SK-N-SH (cell line): ENCODE measurements at regions not wholly inside any gene's neighbourhood (a gene's known extent, or its start where the extent isn't known, plus 50 kb on each side); places are given as distances from the start of the nearest gene placed in this dataset.

ENCODE experiments used
- CTCF ChIA-PET: fragments of 300-600, 350-600 bp; formaldehyde crosslinking; extraction: SDS; loops from one replicate; lab custom pipeline; 2021; lab: Yijun Ruan, JAX
- POLR2A ChIA-PET: fragments of 350-600 bp; sonication (Branson Sonifier 250); formaldehyde crosslinking; extraction: SDS; loops from one replicate; lab custom pipeline; 2020; ENCODE audit warnings: antibody characterized with exemption, inconsistent platforms; lab: Yijun Ruan, JAX
- DNase-seq: peaks from one replicate; pipeline ENCODE4 v3.0.0; 2012
- H2AFZ ChIP-seq: fragments of 200-600 bp; sonication (generic); 2 replicates; pipeline ENCODE4 v1.8.1; 2016; ENCODE audit warnings: antibody characterized with exemption, mild to moderate bottlenecking, low read depth
- H3F3A ChIP-seq: fragments of 200-600 bp; sonication (generic); replicated peaks from 2 replicates; pipeline ENCODE3; 2016; ENCODE audit warnings: antibody characterized with exemption, mild to moderate bottlenecking; ENCODE audit not compliant: insufficient read depth
- H3K27ac ChIP-seq, 2 experiments: fragments of 200-500 bp in 1 of 2; fragments of 200-600 bp in 1 of 2; sonication (Bioruptor generic) in 1 of 2; sonication (generic), shearing (Covaris generic) in 1 of 2; 2 replicates each; pipeline versions ENCODE4 v1.5.1 to v1.6.1; 2014 to 2016; ENCODE audit warnings: low read depth in 2 of 2, inconsistent platforms in 1 of 2, low read length in 1 of 2, mild to moderate bottlenecking in 1 of 2, mixed read lengths in 1 of 2
- H3K27me3 ChIP-seq: fragments of 200-600 bp; sonication (generic), shearing (Covaris generic); 2 replicates; pipeline ENCODE4 v1.6.1; 2016; ENCODE audit warnings: mixed run types; ENCODE audit not compliant: insufficient read depth
- H3K36me3 ChIP-seq, 2 experiments: fragments of 200-500 bp in 1 of 2; fragments of 200-600 bp in 1 of 2; sonication (Bioruptor generic) in 1 of 2; sonication (generic) in 1 of 2; replicated peaks in 1 of 2; 2 replicates each; pipeline versions ENCODE3 to v1.5.1; 2014 to 2016; ENCODE audit warnings: low read length in 1 of 2, mild to moderate bottlenecking in 1 of 2; ENCODE audit not compliant: insufficient read depth in 2 of 2, control insufficient read depth in 1 of 2
- H3K4me1 ChIP-seq, 2 experiments: fragments of 200-500 bp in 1 of 2; fragments of 200-600 bp in 1 of 2; sonication (Bioruptor generic) in 1 of 2; sonication (generic), shearing (Covaris generic) in 1 of 2; 2 replicates each; pipeline versions ENCODE4 v1.5.1 to v1.6.1; 2014 to 2016; ENCODE audit warnings: low read depth in 1 of 2, low read length in 1 of 2, mixed run types in 1 of 2; ENCODE audit not compliant: insufficient read depth in 2 of 2, control insufficient read depth in 1 of 2
- H3K4me2 ChIP-seq: fragments of 200-600 bp; sonication (generic), shearing (Covaris generic); 2 replicates; pipeline ENCODE4 v1.6.1; 2017; ENCODE audit warnings: mixed run types
- H3K4me3 ChIP-seq, 2 experiments: fragments of 200-500 bp in 1 of 2; fragments of 200-600 bp in 1 of 2; sonication (Bioruptor generic) in 1 of 2; sonication (generic), shearing (Covaris generic) in 1 of 2; 2 replicates each; pipeline versions ENCODE4 v1.5.1 to v1.8.1; 2014 to 2016; ENCODE audit warnings: low read depth in 2 of 2, inconsistent platforms in 1 of 2, low read length in 1 of 2, mild to moderate bottlenecking in 1 of 2, mixed read lengths in 1 of 2, moderate library complexity in 1 of 2
- H3K79me2 ChIP-seq: fragments of 200-600 bp; sonication (generic); 2 replicates; pipeline ENCODE4 v1.8.1; 2017; ENCODE audit warnings: mild to moderate bottlenecking; ENCODE audit not compliant: insufficient read depth
- H3K9ac ChIP-seq: fragments of 200-600 bp; sonication (generic); 2 replicates; pipeline ENCODE4 v1.6.1; 2017; ENCODE audit warnings: mixed run types
- H3K9me2 ChIP-seq: fragments of 200-600 bp; sonication (generic); 2 replicates; pipeline ENCODE4 v1.6.1; 2017; ENCODE audit warnings: mixed run types
- H3K9me3 ChIP-seq: fragments of 200-600 bp; sonication (generic); 2 replicates; pipeline ENCODE4 v1.6.1; 2017; ENCODE audit warnings: mixed run types, mild to moderate bottlenecking, moderate library complexity
- H4K20me1 ChIP-seq: fragments of 200-600 bp; sonication (generic); 2 replicates; pipeline ENCODE4 v1.6.1; 2017; ENCODE audit warnings: mild to moderate bottlenecking, mixed run types; ENCODE audit not compliant: insufficient read depth
- EP300 ChIP-seq, 2 experiments: IDR thresholded peaks; 2 replicates each; pipeline versions ENCODE4 v1.4.0 to v1.6.1; 2012; ENCODE audit warnings: borderline replicate concordance in 1 of 2, low read depth in 1 of 2, low read length in 1 of 2
- EZH2phosphoT487 ChIP-seq: fragments of 200-600 bp; sonication (generic); IDR thresholded peaks from 2 replicates; pipeline ENCODE4 v1.6.1; 2017; ENCODE audit warnings: low read depth, mixed run types, mild to moderate bottlenecking, antibody characterized with exemption, moderate library complexity, borderline replicate concordance
- FOXJ3 ChIP-seq: sonication (generic); formaldehyde crosslinking; IDR thresholded peaks from 2 replicates; pipeline ENCODE4 v1.5.1; 2020; ENCODE audit warnings: mild to moderate bottlenecking, missing genetic modification reagents
- GABPA ChIP-seq: IDR thresholded peaks from 2 replicates; pipeline ENCODE4 v1.4.0; 2012; ENCODE audit warnings: low read depth, mild to moderate bottlenecking
- GATA2 ChIP-seq: sonication (generic); formaldehyde crosslinking; IDR thresholded peaks from 2 replicates; pipeline ENCODE4 v1.5.0; 2020; ENCODE audit warnings: mild to moderate bottlenecking, missing genetic modification reagents
- JUND ChIP-seq: IDR thresholded peaks from 2 replicates; pipeline ENCODE4 v1.4.0; 2012
- MXI1 ChIP-seq: IDR thresholded peaks from 2 replicates; pipeline ENCODE4 v1.6.1; 2012; ENCODE audit warnings: mild to moderate bottlenecking, low read depth, low read length, improper control_type of control experiment
- NFIC ChIP-seq: IDR thresholded peaks from 2 replicates; pipeline ENCODE4 v1.4.0; 2012; ENCODE audit warnings: borderline replicate concordance
- POLR2AphosphoS5 ChIP-seq: IDR thresholded peaks from 2 replicates; pipeline ENCODE4 v1.6.1; 2012; ENCODE audit warnings: low read depth, low read length
- RAD21 ChIP-seq: IDR thresholded peaks from 2 replicates; pipeline ENCODE4 v1.6.1; 2012; ENCODE audit warnings: mild to moderate bottlenecking, low read length
- RCOR1 ChIP-seq: fragments of 150-350 bp; IDR thresholded peaks from 2 replicates; pipeline ENCODE4 v1.6.1; 2017; ENCODE audit warnings: antibody characterized with exemption, low read length
- RFX5 ChIP-seq: IDR thresholded peaks from 2 replicates; pipeline ENCODE4 v1.6.1; 2012; ENCODE audit warnings: mild to moderate bottlenecking, improper control_type of control experiment, low read length
- RXRA ChIP-seq: IDR thresholded peaks from 2 replicates; pipeline ENCODE4 v1.4.0; 2012; ENCODE audit warnings: low read depth, mild to moderate bottlenecking, borderline replicate concordance
- SMC3 ChIP-seq: IDR thresholded peaks from 2 replicates; pipeline ENCODE4 v1.6.1; 2012; ENCODE audit warnings: low read depth, low read length, improper control_type of control experiment
- TCF12 ChIP-seq: IDR thresholded peaks from 2 replicates; pipeline ENCODE4 v1.4.0; 2012
- TEAD4 ChIP-seq: IDR thresholded peaks from 2 replicates; pipeline ENCODE4 v1.4.0; 2012; ENCODE audit warnings: mild to moderate bottlenecking, borderline replicate concordance; ENCODE audit not compliant: insufficient read depth
- WGBS: methylation state at CpG from one replicate; pipeline ENCODE4 v1.1.6; 2017; ENCODE audit warnings: low lambda C conversion rate; 5-methylcytosine and 5-hydroxymethylcytosine counted together
- TF ChIP-seq, protein P1 (sequence below): IDR thresholded peaks from 2 replicates; pipeline ENCODE4 v1.4.0; 2012; ENCODE audit warnings: low read depth, borderline replicate concordance
- TF ChIP-seq, protein P2 (sequence below): fragments of 200-600 bp; sonication (generic); IDR thresholded peaks from 2 replicates; pipeline ENCODE4 v1.6.1; 2017; ENCODE audit warnings: antibody characterized with exemption, mild to moderate bottlenecking, moderate library complexity
- TF ChIP-seq, protein P3 (sequence below): IDR thresholded peaks from 2 replicates; pipeline ENCODE4; 2012
- TF ChIP-seq, protein P4 (sequence below): IDR thresholded peaks from 2 replicates; pipeline ENCODE4 v1.4.0; 2012; ENCODE audit warnings: low read depth, borderline replicate concordance
- TF ChIP-seq, protein P5 (sequence below): IDR thresholded peaks from 2 replicates; pipeline ENCODE4 v1.6.1; 2012; ENCODE audit warnings: mild to moderate bottlenecking, low read depth, low read length, moderate library complexity

DNA sequence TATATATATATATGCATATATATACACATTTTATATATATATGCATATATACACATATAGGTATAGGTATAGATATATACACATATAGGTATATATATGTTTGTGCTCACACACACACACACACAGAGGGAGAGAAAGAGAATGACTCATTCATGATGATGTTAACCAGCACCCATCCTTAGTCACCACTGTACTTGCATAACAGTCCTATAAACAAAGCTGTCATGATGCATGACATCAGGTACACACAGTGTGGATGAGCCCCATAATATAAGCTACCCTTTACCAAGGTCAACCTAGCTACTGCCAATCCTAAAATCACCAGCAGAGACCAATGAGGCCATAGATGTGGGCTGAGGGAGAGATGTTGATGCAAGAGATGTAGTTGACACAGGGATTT is 1408.0 kb downstream of the RAPGEF2 start (continued):
- TF ChIP-seq, protein P1, sequence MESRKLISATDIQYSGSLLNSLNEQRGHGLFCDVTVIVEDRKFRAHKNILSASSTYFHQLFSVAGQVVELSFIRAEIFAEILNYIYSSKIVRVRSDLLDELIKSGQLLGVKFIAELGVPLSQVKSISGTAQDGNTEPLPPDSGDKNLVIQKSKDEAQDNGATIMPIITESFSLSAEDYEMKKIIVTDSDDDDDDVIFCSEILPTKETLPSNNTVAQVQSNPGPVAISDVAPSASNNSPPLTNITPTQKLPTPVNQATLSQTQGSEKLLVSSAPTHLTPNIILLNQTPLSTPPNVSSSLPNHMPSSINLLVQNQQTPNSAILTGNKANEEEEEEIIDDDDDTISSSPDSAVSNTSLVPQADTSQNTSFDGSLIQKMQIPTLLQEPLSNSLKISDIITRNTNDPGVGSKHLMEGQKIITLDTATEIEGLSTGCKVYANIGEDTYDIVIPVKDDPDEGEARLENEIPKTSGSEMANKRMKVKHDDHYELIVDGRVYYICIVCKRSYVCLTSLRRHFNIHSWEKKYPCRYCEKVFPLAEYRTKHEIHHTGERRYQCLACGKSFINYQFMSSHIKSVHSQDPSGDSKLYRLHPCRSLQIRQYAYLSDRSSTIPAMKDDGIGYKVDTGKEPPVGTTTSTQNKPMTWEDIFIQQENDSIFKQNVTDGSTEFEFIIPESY = no peak
- TF ChIP-seq RFX5 (no peak), TEAD4 (no peak), TCF12 (no peak), NFIC (no peak), RAD21 (no peak)
- TF ChIP-seq, protein P2, sequence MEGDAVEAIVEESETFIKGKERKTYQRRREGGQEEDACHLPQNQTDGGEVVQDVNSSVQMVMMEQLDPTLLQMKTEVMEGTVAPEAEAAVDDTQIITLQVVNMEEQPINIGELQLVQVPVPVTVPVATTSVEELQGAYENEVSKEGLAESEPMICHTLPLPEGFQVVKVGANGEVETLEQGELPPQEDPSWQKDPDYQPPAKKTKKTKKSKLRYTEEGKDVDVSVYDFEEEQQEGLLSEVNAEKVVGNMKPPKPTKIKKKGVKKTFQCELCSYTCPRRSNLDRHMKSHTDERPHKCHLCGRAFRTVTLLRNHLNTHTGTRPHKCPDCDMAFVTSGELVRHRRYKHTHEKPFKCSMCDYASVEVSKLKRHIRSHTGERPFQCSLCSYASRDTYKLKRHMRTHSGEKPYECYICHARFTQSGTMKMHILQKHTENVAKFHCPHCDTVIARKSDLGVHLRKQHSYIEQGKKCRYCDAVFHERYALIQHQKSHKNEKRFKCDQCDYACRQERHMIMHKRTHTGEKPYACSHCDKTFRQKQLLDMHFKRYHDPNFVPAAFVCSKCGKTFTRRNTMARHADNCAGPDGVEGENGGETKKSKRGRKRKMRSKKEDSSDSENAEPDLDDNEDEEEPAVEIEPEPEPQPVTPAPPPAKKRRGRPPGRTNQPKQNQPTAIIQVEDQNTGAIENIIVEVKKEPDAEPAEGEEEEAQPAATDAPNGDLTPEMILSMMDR = no peak
- TF ChIP-seq, all 33 proteins: peak for 0

DNA sequence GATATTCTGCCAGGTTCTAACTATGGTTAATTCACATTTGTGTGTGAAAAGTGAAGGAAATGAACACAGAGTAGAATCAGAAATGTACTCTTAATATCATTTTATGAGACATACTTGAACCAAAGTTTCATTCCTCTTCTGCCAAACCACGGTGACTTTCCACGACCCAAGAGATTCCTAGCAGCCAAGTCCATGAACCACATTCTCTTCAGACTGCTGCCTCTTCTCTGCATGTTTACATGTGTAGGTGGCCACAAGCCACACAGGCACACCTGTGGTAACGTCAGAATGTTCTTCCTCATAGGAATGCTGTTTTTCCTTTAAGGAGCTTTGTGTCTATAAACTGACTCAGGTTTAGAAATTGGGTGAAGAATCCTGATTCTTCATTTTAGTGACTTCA is 1411.2 kb downstream of the RAPGEF2 start:
- WGBS = 20% methylated on average over 3 of the region's 3 CpGs
- Histone ChIP-seq H3K4me3 (no peak overlapping the region), H3K27ac (no peak overlapping the region), H3K27me3 (no peaks in the 10 kb centered on the region), H3K79me2 (no peaks in the 10 kb centered on the region), H3K9ac (no peak overlapping the region), H3K9me3 (no peaks in the 10 kb centered on the region), H4K20me1 (no peaks in the 10 kb centered on the region), H3K36me3 (no peaks in the 10 kb centered on the region), H3K4me1 (no peaks in the 10 kb centered on the region), H3K9me2 (no peaks in the 10 kb centered on the region), H3F3A (no peaks in the 10 kb centered on the region), H2AFZ (no peak overlapping the region), H3K4me2 (no peak overlapping the region)
- ChIA-PET POLR2A (no interaction called here), CTCF (no interaction called here)
- no peak for DNase-seq
- no peak for TF ChIP-seq FOXJ3 (CRISPR knock-in tag)
- TF ChIP-seq MXI1 = no peak
- TF ChIP-seq TEAD4 = no peak
- TF ChIP-seq POLR2AphosphoS5 = no peak
- no peak for TF ChIP-seq JUND
- TF ChIP-seq RCOR1 = no peak
- no peak for TF ChIP-seq EP300 (IDR thresholded peaks at IDR 0.05; ENCODE audit: borderline replicate concordance in 1 of 2, low read depth in 1 of 2, low read length in 1 of 2)
- TF ChIP-seq, protein P3, sequence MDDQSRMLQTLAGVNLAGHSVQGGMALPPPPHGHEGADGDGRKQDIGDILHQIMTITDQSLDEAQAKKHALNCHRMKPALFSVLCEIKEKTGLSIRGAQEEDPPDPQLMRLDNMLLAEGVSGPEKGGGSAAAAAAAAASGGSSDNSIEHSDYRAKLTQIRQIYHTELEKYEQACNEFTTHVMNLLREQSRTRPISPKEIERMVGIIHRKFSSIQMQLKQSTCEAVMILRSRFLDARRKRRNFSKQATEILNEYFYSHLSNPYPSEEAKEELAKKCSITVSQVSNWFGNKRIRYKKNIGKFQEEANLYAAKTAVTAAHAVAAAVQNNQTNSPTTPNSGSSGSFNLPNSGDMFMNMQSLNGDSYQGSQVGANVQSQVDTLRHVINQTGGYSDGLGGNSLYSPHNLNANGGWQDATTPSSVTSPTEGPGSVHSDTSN = no peak
- TF ChIP-seq SMC3 = no peak
- TF ChIP-seq RFX5 = no peak
- TF ChIP-seq, protein P1 = no peak
- TF ChIP-seq GATA2 (CRISPR knock-in tag) = no peak
- no peak for TF ChIP-seq EZH2phosphoT487
- TF ChIP-seq NFIC = no peak
- TF ChIP-seq RXRA = no peak
- TF ChIP-seq, protein P4, sequence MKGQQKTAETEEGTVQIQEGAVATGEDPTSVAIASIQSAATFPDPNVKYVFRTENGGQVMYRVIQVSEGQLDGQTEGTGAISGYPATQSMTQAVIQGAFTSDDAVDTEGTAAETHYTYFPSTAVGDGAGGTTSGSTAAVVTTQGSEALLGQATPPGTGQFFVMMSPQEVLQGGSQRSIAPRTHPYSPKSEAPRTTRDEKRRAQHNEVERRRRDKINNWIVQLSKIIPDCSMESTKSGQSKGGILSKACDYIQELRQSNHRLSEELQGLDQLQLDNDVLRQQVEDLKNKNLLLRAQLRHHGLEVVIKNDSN = no peak
- TF ChIP-seq, protein P5, sequence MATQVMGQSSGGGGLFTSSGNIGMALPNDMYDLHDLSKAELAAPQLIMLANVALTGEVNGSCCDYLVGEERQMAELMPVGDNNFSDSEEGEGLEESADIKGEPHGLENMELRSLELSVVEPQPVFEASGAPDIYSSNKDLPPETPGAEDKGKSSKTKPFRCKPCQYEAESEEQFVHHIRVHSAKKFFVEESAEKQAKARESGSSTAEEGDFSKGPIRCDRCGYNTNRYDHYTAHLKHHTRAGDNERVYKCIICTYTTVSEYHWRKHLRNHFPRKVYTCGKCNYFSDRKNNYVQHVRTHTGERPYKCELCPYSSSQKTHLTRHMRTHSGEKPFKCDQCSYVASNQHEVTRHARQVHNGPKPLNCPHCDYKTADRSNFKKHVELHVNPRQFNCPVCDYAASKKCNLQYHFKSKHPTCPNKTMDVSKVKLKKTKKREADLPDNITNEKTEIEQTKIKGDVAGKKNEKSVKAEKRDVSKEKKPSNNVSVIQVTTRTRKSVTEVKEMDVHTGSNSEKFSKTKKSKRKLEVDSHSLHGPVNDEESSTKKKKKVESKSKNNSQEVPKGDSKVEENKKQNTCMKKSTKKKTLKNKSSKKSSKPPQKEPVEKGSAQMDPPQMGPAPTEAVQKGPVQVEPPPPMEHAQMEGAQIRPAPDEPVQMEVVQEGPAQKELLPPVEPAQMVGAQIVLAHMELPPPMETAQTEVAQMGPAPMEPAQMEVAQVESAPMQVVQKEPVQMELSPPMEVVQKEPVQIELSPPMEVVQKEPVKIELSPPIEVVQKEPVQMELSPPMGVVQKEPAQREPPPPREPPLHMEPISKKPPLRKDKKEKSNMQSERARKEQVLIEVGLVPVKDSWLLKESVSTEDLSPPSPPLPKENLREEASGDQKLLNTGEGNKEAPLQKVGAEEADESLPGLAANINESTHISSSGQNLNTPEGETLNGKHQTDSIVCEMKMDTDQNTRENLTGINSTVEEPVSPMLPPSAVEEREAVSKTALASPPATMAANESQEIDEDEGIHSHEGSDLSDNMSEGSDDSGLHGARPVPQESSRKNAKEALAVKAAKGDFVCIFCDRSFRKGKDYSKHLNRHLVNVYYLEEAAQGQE = no peak
- no peak for TF ChIP-seq GABPA
